ENCODE measurements at regions not wholly inside any gene's neighbourhood (a gene's known extent, or its start where the extent isn't known, plus 50 kb on each side); places are given as distances from the start of the nearest gene placed in this dataset.
A peak's percentile ranks its signal among the peaks of the same experiment; 100 is the strongest.
"Not testable (repeated sequence)": the region's sequence is repeated elsewhere in the genome, so short reads cannot be mapped to it uniquely, and the experiment has no call there.

GRCh38 chr7:69095127-69095526, 503.1 kb upstream of the AUTS2 start:
- no peak for DNase-seq (ENCODE audit: low spot score)

- no peak for DNase-seq (ENCODE audit: low spot score)
These were observed 502.6 kb upstream of the AUTS2 start for GRCh38 chr7:69095649-69096048.

GRCh38 chr7:69104023-69104422, 494.3 kb upstream of the AUTS2 start:
- DNase-seq (ENCODE audit: low spot score): no peak

GRCh38 chr7:69105092-69105491, 493.2 kb upstream of the AUTS2 start:
- no peak for DNase-seq (ENCODE audit: low spot score)

DNA sequence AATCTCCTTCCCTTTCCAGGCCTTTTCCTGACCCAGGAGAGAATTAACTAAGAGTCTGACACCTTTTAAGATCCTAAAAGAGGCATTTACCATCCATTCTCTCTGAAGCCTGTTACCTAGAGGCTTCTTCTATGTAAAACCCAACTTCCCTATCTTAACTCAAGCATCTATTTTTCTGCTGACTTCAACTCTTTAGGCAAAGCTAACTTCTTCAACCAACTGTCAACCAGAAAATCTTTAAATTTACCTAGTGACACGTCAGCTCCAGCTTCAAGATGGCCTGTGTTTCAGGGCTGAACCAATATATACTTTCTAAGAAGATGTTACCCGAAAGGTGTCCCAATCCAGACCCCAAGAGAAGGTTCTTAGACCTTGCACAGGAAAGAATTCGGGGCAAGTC, 492.3 kb upstream of the AUTS2 start:
- DNase-seq (ENCODE audit: low spot score): no peak

DNA sequence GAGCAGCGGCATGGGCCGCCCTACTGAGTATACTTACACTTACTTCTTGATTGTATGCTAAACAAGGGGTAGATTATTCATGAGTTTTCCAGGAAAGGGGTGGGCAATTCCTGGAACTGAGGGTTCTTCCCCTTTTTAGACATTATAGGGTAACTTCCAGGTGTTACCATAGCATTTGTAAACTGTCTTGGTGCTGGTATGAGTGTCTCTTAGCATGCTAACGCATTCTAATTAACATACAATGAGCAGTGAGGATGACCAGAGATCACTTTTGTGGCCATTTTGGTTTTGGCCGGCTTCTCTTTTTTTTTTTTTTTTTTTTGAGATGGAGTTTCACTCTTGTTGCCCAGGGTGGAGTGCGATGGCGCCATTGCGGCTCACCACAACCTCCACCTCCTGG, 491.8 kb upstream of the AUTS2 start:
- not testable (repeated sequence) for DNase-seq (ENCODE audit: low spot score)

GRCh38 chr7:69106946-69107345, 491.3 kb upstream of the AUTS2 start:
- not testable (repeated sequence) for DNase-seq (ENCODE audit: low spot score)

- DNase-seq (ENCODE audit: low spot score): no peak
These were observed 490.2 kb upstream of the AUTS2 start for GRCh38 chr7:69108097-69108496.

DNA sequence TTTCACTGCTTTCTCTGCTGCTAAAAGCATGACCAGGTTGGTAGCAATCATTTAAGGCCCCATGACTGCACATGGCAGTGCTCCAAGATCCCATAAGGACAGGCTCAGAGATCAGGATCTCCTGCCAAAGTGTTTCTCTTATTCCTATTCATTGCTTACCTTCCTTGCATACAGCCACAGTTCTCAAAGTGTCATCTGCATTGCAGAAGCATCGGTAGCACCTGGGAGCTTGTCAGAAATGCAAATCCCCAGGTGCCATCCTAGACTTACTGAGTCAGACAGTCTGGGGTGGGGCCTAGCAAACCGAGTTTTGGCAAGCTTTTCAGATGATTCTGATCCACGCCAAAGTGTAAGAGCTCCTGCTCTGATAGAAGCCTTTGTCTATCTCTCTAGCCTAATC, 489.0 kb upstream of the AUTS2 start:
- no peak for DNase-seq (ENCODE audit: low spot score)

DNA sequence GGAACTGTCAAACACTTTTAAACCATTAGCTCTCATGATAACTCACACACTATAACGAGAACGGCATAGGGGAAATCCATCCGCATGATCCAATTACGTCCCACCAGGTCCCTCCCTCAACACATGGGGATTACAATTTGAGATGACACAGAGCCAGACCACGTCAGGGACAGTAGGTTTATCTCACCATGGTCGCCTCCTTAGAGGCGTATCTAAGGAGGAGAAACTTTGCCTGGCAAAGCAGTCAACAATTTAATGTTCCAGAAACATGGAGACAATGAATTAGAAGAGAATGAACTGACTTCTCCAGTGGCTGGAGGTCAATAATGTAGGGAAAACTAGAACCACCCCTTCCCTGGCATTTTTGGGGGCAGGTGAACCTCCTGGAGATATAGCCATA, 488.4 kb upstream of the AUTS2 start:
- DNase-seq (ENCODE audit: low spot score): no peak

DNA sequence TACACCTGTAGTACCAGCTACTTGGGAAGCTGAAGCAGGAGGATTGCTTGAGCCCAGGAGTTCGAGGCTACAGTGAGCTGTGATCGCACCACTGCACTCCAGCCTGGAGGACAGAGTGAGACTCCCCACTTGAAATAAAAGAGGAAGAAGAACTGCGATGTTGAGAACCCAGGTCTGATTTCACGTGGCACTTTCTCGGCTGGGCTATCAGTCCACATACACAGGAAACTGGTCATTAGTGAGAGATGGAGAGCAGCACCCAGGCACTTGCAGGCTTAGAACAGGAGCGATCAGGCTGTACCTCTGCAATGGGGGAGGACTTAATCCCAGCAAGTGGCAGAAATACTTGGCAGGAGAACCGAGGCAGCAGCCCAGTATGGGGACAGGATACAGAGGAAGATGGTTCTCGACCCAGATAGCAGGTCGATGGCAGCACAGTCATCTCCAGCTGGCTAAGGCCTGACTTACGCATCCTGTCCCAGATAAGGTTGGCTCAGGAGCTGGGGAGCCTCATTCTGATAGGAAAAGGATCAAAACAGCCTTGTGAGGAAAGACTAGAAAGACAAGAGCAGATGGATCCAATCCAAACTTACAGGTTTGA, 487.7 kb upstream of the AUTS2 start:
- no peak for DNase-seq (ENCODE audit: low spot score)

DNA sequence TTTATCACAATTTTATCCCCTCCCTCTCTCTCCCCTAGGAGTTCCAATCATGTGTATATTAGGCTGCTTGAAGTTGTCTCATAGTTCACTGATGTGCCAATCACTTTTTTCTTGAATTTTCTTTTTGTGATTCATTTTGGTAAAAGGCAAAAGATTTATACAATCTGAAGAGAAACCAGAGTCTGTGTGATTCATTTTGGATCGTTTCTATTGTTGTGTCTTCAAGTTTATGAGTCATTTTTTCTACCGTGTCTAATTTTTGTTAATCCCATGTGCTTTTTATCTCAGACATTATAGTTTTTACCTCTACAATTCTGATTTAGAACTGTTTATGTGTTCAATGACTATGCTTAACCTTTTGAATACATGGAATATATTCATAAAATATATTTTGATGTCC, 483.9 kb upstream of the AUTS2 start:
- DNase-seq (ENCODE audit: low spot score): no peak

DNA sequence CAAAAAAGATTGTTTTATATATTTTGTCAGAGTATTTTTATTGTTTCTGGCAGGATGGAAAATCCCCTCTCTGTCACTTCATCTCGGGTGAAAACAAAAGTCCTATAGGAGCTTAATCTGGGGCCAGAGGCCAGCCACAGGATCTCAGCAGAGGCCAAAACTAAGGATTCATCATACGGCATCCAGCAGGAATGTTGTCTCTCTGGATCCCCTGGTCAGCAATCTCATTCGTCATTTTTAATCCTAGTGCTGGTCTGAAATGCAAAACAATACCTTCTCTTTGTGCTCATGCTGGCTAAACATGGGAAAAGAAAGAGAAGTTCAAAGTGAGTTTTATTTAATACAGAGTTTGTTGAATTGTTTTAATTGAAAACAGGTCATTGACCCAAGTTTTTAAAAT, 482.5 kb upstream of the AUTS2 start:
- peak; percentile 51 for DNase-seq (ENCODE audit: low spot score)

DNA sequence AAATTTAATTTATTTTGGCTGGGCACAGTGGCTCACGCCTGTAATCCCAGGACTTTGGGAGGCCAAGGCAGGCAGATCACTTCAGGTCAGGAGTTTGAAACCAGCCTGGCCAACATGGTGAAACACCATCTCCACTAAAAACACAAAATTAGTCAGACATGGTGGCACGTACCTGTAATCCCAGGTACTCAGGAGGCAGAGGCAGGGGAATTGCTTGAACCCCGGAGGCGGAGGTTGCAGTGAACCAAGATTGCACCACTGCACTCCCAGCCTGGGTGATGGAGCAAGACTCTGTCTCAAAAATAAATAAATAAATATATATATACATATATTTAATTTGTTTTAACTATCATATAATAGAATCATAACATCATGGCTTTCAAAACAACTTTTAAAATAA, 482.1 kb upstream of the AUTS2 start:
- not testable (repeated sequence) for DNase-seq (ENCODE audit: low spot score)

DNA sequence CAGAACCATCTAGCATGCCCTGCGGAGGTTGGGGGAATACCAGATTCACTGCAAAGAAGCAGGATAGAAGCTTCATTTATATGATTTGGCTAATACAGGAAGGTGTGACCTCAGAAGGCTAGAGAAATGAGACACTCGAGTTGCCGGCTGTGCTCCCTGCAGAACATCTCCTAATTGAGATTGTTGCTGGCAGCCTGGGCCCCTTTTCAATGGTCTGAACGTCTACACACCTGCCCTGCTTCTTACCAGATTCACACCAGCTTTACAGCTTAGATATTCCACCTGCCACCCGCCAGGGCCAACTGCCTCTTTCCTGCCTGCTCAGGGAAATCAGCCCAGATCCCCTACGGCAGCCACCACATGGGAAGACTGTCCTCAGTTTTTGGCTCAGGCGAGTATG, 475.3 kb upstream of the AUTS2 start:
- DNase-seq (ENCODE audit: low spot score): no peak

- DNase-seq (ENCODE audit: low spot score): no peak
These were observed 471.3 kb upstream of the AUTS2 start for GRCh38 chr7:69126896-69127479.

GRCh38 chr7:69129524-69129923, 468.8 kb upstream of the AUTS2 start:
- DNase-seq (ENCODE audit: low spot score): no peak

DNA sequence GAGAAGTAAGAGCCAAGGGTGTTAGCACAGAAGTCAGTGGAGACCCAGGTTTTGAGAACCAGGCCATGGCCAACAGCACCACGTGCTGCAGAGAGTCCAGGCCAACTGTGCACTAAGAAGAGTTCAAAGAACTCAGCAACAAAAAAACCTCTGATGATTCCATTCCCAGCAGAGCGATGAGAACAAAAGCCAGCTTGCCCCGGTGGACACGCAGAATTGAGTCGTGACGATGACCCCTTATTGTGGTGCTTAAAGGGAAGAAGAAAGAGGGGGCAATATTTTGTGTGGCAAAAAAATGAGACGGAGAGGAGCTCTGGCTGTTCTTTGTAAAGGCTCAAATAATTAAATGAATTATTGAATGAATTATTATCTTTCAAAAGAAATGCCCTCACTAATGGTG, 468.3 kb upstream of the AUTS2 start:
- DNase-seq (ENCODE audit: low spot score): no peak

DNA sequence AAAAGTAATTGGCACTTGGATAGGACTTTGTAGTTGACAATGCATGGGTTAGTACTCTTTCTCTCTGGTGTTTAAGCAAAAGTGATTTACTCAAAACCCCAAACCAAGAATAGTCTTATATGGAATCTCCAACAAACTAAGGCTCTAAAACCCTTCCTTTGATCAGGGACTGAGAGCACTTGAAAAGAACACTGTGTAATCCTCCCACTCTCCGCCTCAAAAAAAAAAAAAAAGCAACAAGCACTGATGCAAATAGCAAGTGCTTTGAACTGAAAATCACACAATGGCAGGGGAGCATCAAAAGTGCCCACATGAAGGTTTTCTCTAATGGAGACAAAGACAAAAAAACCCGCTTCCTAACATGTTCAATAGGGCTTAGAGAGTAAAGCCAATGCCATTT, 467.9 kb upstream of the AUTS2 start:
- DNase-seq (ENCODE audit: low spot score): no peak

GRCh38 chr7:69134316-69134715, 464.0 kb upstream of the AUTS2 start:
- DNase-seq (ENCODE audit: low spot score): no peak

DNA sequence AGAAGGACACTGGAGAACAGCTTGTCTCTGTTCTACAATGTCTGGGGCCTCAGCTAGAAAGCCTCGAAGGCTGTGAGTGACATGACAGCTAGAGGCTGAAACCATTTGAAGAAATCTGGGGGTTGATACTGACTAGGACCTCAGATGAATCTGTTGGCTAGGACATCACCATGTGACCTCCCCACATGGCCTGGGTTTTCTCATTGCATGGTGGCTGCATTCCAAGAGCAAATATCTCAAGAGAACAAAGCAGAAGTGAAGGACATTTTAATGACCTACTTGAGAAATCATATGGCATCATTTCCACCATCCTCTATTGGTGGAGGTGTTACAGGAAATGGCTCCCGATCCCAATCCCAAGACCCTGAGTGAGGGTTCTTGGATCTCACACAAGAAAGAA, 450.6 kb upstream of the AUTS2 start:
- DNase-seq (ENCODE audit: low spot score): no peak

GRCh38 chr7:69149804-69150782, 448.2 kb upstream of the AUTS2 start:
- DNase-seq (ENCODE audit: low spot score): no peak

- DNase-seq (ENCODE audit: low spot score): no peak
These were observed 435.9 kb upstream of the AUTS2 start for GRCh38 chr7:69162326-69162725.
